A549 (cell line): ENCODE measurements at regions not wholly inside any gene's neighbourhood (a gene's known extent, or its start where the extent isn't known, plus 50 kb on each side); places are given as distances from the start of the nearest gene placed in this dataset.

Experiments used
- CBX2 ChIP-seq: fragments of 200-600 bp; sonication (generic); IDR thresholded peaks from 2 replicates; pipeline ENCODE4 v1.6.1; 2016; ENCODE audit warnings: low read depth, mild to moderate bottlenecking, borderline replicate concordance
- CTCF ChIP-seq: fragments of >200 bp; sonication (Bioruptor Twin); formaldehyde crosslinking; IDR thresholded peaks from 3 replicates; pipeline ENCODE4 v1.5.1; 2016
- EHMT2 ChIP-seq: fragments of 200-600 bp; sonication (generic); IDR thresholded peaks from 2 replicates; pipeline ENCODE4 v1.6.1; 2016; ENCODE audit warnings: antibody characterized with exemption, low read depth, mild to moderate bottlenecking, moderate library complexity
- ESRRA ChIP-seq: fragments of 150-350 bp; IDR thresholded peaks from 2 replicates; pipeline ENCODE4 v1.6.1; 2014; ENCODE audit warnings: mild to moderate bottlenecking, low read length, borderline replicate concordance
- JUN ChIP-seq, 2 experiments: fragments of >200 bp; sonication (Bioruptor Twin); formaldehyde crosslinking; IDR thresholded peaks; 2 replicates in 1 of 2; 3 replicates in 1 of 2; pipeline ENCODE4 v1.6.1; 2016 to 2017
- MAX ChIP-seq: IDR thresholded peaks from 2 replicates; pipeline ENCODE4 v1.6.1; 2012
- NFE2L2 ChIP-seq: fragments of 150-350 bp; conservative IDR thresholded peaks from 2 replicates; pipeline ENCODE4 v1.6.1; 2014; ENCODE audit warnings: low read length
- POLR2A ChIP-seq: IDR thresholded peaks from 2 replicates; pipeline ENCODE4 v1.6.1; 2012; ENCODE audit warnings: mild to moderate bottlenecking, low read length
- RAD21 ChIP-seq, 2 experiments: fragments of >200 bp in 1 of 2; sonication (Bioruptor Twin) in 1 of 2; formaldehyde crosslinking in 1 of 2; IDR thresholded peaks in 1 of 2; conservative IDR thresholded peaks in 1 of 2; 2 replicates in 1 of 2; 3 replicates in 1 of 2; pipeline ENCODE4 v1.6.1; 2012 to 2018; ENCODE audit warnings: inconsistent platforms in 1 of 2
- SMC3 ChIP-seq: fragments of >200 bp; sonication (Bioruptor Twin); formaldehyde crosslinking; IDR thresholded peaks from 3 replicates; pipeline ENCODE4 v1.6.1; 2018; ENCODE audit warnings: inconsistent platforms
- TP53 ChIP-seq: fragments of 250-450 bp; sonication (Bioruptor Pico); IDR thresholded peaks from 2 replicates; pipeline ENCODE4 v1.5.0; 2021; ENCODE audit warnings: mild to moderate bottlenecking, moderate library complexity
- ZFP36 ChIP-seq: fragments of 450-650 bp; IDR thresholded peaks from 2 replicates; pipeline ENCODE4 v1.6.1; 2014; ENCODE audit warnings: borderline replicate concordance; ENCODE audit not compliant: partially characterized antibody

- TF ChIP-seq TP53 (CRISPR knock-in tag) (no peak), CTCF (no peak), CBX2 (no peak), ZFP36 (no peak), MAX (no peak), JUN (IDR thresholded peaks at IDR 0.05) (no peak), EHMT2 (no peak), RAD21 (conservative IDR thresholded peaks at IDR 0.05 in 1 of 2, IDR thresholded peaks at IDR 0.05 in 1 of 2) (no peak), POLR2A (no peak), ESRRA (no peak), NFE2L2 (no peak), SMC3 (no peak)
These were observed 127.9 kb upstream of the MROH9 start for GRCh38 chr1:170807432-170807831.
